Smooth muscle cell (in vitro differentiated cells): ENCODE measurements at regions not wholly inside any gene's neighbourhood (a gene's known extent, or its start where the extent isn't known, plus 50 kb on each side); places are given as distances from the start of the nearest gene placed in this dataset.
"Not testable (repeated sequence)": the region's sequence is repeated elsewhere in the genome, so short reads cannot be mapped to it uniquely, and the experiment has no call there.

Source experiments
- DNase-seq: peaks from one replicate; lab custom pipeline; 2025; ENCODE audit not compliant: unreplicated experiment; lab: John Stamatoyannopoulos, UW
- H2AFZ ChIP-seq: fragments of 200-600 bp; sonication (generic); 2 replicates; pipeline ENCODE4 v1.6.0; 2016; ENCODE audit warnings: antibody characterized with exemption, low read depth, mild to moderate bottlenecking
- H3F3A ChIP-seq: fragments of 200-600 bp; sonication (generic); 2 replicates; pipeline ENCODE4 v1.6.0; 2017; ENCODE audit warnings: antibody characterized with exemption, low read depth
- H3K27ac ChIP-seq: fragments of 200-600 bp; sonication (generic); 2 replicates; pipeline ENCODE4 v1.5.1; 2016; ENCODE audit warnings: low read depth, mild to moderate bottlenecking
- H3K27me3 ChIP-seq: fragments of 200-600 bp; sonication (generic); 2 replicates; pipeline ENCODE4 v1.6.1; 2016; ENCODE audit warnings: low read depth, mild to moderate bottlenecking
- H3K36me3 ChIP-seq: fragments of 200-600 bp; sonication (generic); 2 replicates; pipeline ENCODE4 v1.5.1; 2016; ENCODE audit warnings: low read depth
- H3K4me1 ChIP-seq: fragments of 200-600 bp; sonication (generic); 2 replicates; pipeline ENCODE4 v1.5.1; 2016; ENCODE audit warnings: low read depth
- H3K4me2 ChIP-seq: fragments of 200-600 bp; sonication (generic); 2 replicates; pipeline ENCODE4 v1.6.0; 2016; ENCODE audit warnings: mild to moderate bottlenecking
- H3K4me3 ChIP-seq: fragments of 200-600 bp; sonication (generic); 2 replicates; pipeline ENCODE4 v1.5.1; 2016; ENCODE audit warnings: mild to moderate bottlenecking
- H3K79me2 ChIP-seq: fragments of 200-600 bp; sonication (generic); 2 replicates; pipeline ENCODE4 v1.6.0; 2016; ENCODE audit warnings: low read depth, mild to moderate bottlenecking
- H3K9ac ChIP-seq: fragments of 200-600 bp; sonication (generic); 2 replicates; pipeline ENCODE4 v1.6.0; 2016; ENCODE audit warnings: low read depth
- H3K9me3 ChIP-seq: fragments of 200-600 bp; sonication (generic); replicated peaks from 2 replicates; pipeline ENCODE4 v1.5.1; 2016; ENCODE audit warnings: low read depth
- H4K20me1 ChIP-seq: fragments of 200-600 bp; sonication (generic); 2 replicates; pipeline ENCODE4 v1.6.0; 2016; ENCODE audit warnings: low read depth
- CTCF ChIP-seq: fragments of 200-600 bp; sonication (generic); IDR thresholded peaks from 2 replicates; pipeline ENCODE4 v1.5.1; 2017; ENCODE audit warnings: borderline replicate concordance, mild to moderate bottlenecking, antibody characterized with exemption; ENCODE audit not compliant: insufficient read depth, poor library complexity, severe bottlenecking
- WGBS: methylation state at CpG from one replicate; pipeline ENCODE4 v1.1.7; 2016; ENCODE audit warnings: low lambda C conversion rate; 5-methylcytosine and 5-hydroxymethylcytosine counted together

GRCh38 chr7:32662509-32662908, 167.2 kb downstream of the AVL9 start:
- 65% methylated on average over 4 of the region's 4 CpGs for WGBS

GRCh38 chr7:32661929-32662328, 166.6 kb downstream of the AVL9 start:
- no peak for DNase-seq
- Histone ChIP-seq H3K36me3 (no peaks in the 10 kb centered on the region), H3F3A (no peaks in the 10 kb centered on the region), H3K4me3 (no peak overlapping the region), H3K9ac (no peak overlapping the region), H3K4me2 (no peak overlapping the region), H2AFZ (no peak overlapping the region), H3K4me1 (peaks cover 5% of the 10 kb centered on the region), H3K9me3 (no peaks in the 10 kb centered on the region), H3K79me2 (no peaks in the 10 kb centered on the region), H3K27ac (no peak overlapping the region), H3K27me3 (no peaks in the 10 kb centered on the region), H4K20me1 (no peaks in the 10 kb centered on the region)
- no peak for TF ChIP-seq CTCF
- WGBS = 100% methylated on average over 1 of the region's 1 CpG

More at GRCh38 chr7:32662509-32662908, 167.2 kb downstream of the AVL9 start:
- not testable (repeated sequence) for DNase-seq, H3K9me3 ChIP-seq, H3K4me2 ChIP-seq, H3K27ac ChIP-seq, H4K20me1 ChIP-seq, H3K4me3 ChIP-seq, H3K36me3 ChIP-seq, H2AFZ ChIP-seq, H3K79me2 ChIP-seq, H3K27me3 ChIP-seq, H3F3A ChIP-seq, H3K9ac ChIP-seq, H3K4me1 ChIP-seq

- H4K20me1 ChIP-seq = no peaks in the 10 kb centered on the region
- H3K27me3 ChIP-seq = no peaks in the 10 kb centered on the region
- H3K79me2 ChIP-seq = no peaks in the 10 kb centered on the region
- no peak overlapping the region for H3K9ac ChIP-seq
- no peak overlapping the region for H2AFZ ChIP-seq
- no peaks in the 10 kb centered on the region for H3K9me3 ChIP-seq
- no peak for TF ChIP-seq CTCF
- H3F3A ChIP-seq = no peaks in the 10 kb centered on the region
- H3K4me1 ChIP-seq = peaks cover 5% of the 10 kb centered on the region
- no peaks in the 10 kb centered on the region for H3K36me3 ChIP-seq
- H3K4me2 ChIP-seq = no peak overlapping the region
- H3K4me3 ChIP-seq = no peak overlapping the region
- DNase-seq = no peak
- no peak overlapping the region for H3K27ac ChIP-seq
- 68% methylated on average over 3 of the region's 3 CpGs for WGBS
These were observed 166.2 kb downstream of the AVL9 start for GRCh38 chr7:32661501-32661900.

- TF ChIP-seq CTCF = no peak
- Histone ChIP-seq H3K27me3 (no peaks in the 10 kb centered on the region), H3K79me2 (no peaks in the 10 kb centered on the region), H3K9ac (no peak overlapping the region), H4K20me1 (no peaks in the 10 kb centered on the region), H3K4me2 (no peak overlapping the region), H3K4me3 (no peak overlapping the region), H3K4me1 (peaks cover 5% of the 10 kb centered on the region), H3F3A (no peaks in the 10 kb centered on the region), H3K9me3 (no peaks in the 10 kb centered on the region), H3K36me3 (no peaks in the 10 kb centered on the region), H3K27ac (no peak overlapping the region), H2AFZ (no peak overlapping the region)
- DNase-seq = no peak
- WGBS = 59% methylated on average over 2 of the region's 2 CpGs
These were observed 165.6 kb downstream of the AVL9 start for GRCh38 chr7:32660936-32661335.
